GM23338 (cell line): ENCODE measurements at regions not wholly inside any gene's neighbourhood (a gene's known extent, or its start where the extent isn't known, plus 50 kb on each side); places are given as distances from the start of the nearest gene placed in this dataset.

Source experiments
- ATAC-seq: fragments of 200-7000 bp; cut with Tn5 transposase; 3 replicates; pipeline ENCODE4 v1.9.1; 2020
- DNase-seq: peaks from one replicate; pipeline ENCODE4 v3.0.0-alpha.2; 2015; ENCODE audit warnings: low spot score
- H2AFZ ChIP-seq: fragments of 200-600 bp; sonication (generic); 2 replicates; pipeline ENCODE4 v1.8.0; 2016; ENCODE audit warnings: antibody characterized with exemption, mild to moderate bottlenecking, moderate library complexity
- H3F3A ChIP-seq: fragments of 200-600 bp; sonication (generic); replicated peaks from 2 replicates; pipeline ENCODE4 v1.8.0; 2017; ENCODE audit warnings: antibody characterized with exemption, mixed run types, low read depth
- H3K27ac ChIP-seq: fragments of 200-600 bp; sonication (generic); 2 replicates; pipeline ENCODE4 v1.6.1; 2016; ENCODE audit warnings: low read depth
- H3K27me3 ChIP-seq: fragments of 200-600 bp; sonication (generic); 2 replicates; pipeline ENCODE4 v1.8.0; 2016; ENCODE audit warnings: mild to moderate bottlenecking, mixed run types, moderate library complexity; ENCODE audit not compliant: insufficient read depth
- H3K36me3 ChIP-seq: fragments of 200-600 bp; sonication (generic); 2 replicates; pipeline ENCODE4 v1.8.0; 2016; ENCODE audit warnings: mild to moderate bottlenecking; ENCODE audit not compliant: insufficient read depth
- H3K4me1 ChIP-seq: fragments of 200-600 bp; sonication (generic); 2 replicates; pipeline ENCODE4 v1.8.0; 2016; ENCODE audit warnings: mild to moderate bottlenecking, moderate library complexity; ENCODE audit not compliant: insufficient read depth
- H3K4me2 ChIP-seq: fragments of 200-600 bp; sonication (generic); 2 replicates; pipeline ENCODE4 v1.7.1; 2017; ENCODE audit warnings: mixed run types
- H3K4me3 ChIP-seq: fragments of 200-600 bp; sonication (generic); 2 replicates; pipeline ENCODE4 v1.6.1; 2016; ENCODE audit warnings: mixed run types
- H3K79me2 ChIP-seq: fragments of 200-600 bp; sonication (generic); replicated peaks from 2 replicates; pipeline ENCODE4 v1.8.0; 2017; ENCODE audit warnings: mild to moderate bottlenecking; ENCODE audit not compliant: insufficient read depth
- H3K9me2 ChIP-seq: fragments of 200-600 bp; sonication (generic); 2 replicates; pipeline ENCODE4 v1.8.0; 2017; ENCODE audit not compliant: insufficient read depth
- H4K20me1 ChIP-seq: fragments of 200-600 bp; sonication (generic); replicated peaks from 2 replicates; pipeline ENCODE4 v1.8.0; 2017; ENCODE audit warnings: mild to moderate bottlenecking; ENCODE audit not compliant: insufficient read depth
- H3K27ac Mint-ChIP-seq: 2 replicates; pipeline ENCODE4 v1.8.0; 2020; ENCODE audit warnings: inconsistent platforms, mild to moderate bottlenecking, moderate library complexity, mixed read lengths
- H3K27me3 Mint-ChIP-seq: 3 replicates; pipeline ENCODE4 v1.8.0; 2022; ENCODE audit warnings: low read depth, mild to moderate bottlenecking, moderate library complexity, mixed read lengths, inconsistent platforms; ENCODE audit not compliant: insufficient read depth, poor library complexity
- H3K36me3 Mint-ChIP-seq: 3 replicates; pipeline ENCODE4 v1.8.0; 2021; ENCODE audit warnings: low read depth, mild to moderate bottlenecking, inconsistent platforms, moderate library complexity, mixed read lengths
- H3K4me1 Mint-ChIP-seq: 3 replicates; pipeline ENCODE4 v1.8.0; 2020; ENCODE audit warnings: mild to moderate bottlenecking, inconsistent platforms, mixed read lengths
- H3K4me3 Mint-ChIP-seq: 3 replicates; pipeline ENCODE4 v1.8.0; 2021; ENCODE audit warnings: moderate library complexity, mild to moderate bottlenecking, inconsistent platforms, mixed read lengths
- H3K9me3 Mint-ChIP-seq: 3 replicates; pipeline ENCODE4 v1.8.0; 2020; ENCODE audit warnings: moderate library complexity, mild to moderate bottlenecking, inconsistent platforms, mixed read lengths
- CREB1 ChIP-seq: fragments of 250-450 bp; sonication (Bioruptor Pico); IDR thresholded peaks from 2 replicates; pipeline ENCODE4 v1.5.0; 2020; ENCODE audit warnings: low read depth, mild to moderate bottlenecking, moderate library complexity
- CTCF ChIP-seq, 2 experiments: fragments of 200-600 bp in 1 of 2; sonication (generic) in 1 of 2; conservative IDR thresholded peaks; 2 replicates each; pipeline versions ENCODE4 v1.5.1 to v1.6.1; 2016 to 2017; ENCODE audit warnings: antibody characterized with exemption in 2 of 2, low read depth in 2 of 2, mild to moderate bottlenecking in 2 of 2, moderate library complexity in 1 of 2
- ETS1 ChIP-seq: IDR thresholded peaks from 2 replicates; pipeline ENCODE4 v1.6.1; 2016; ENCODE audit warnings: antibody characterized with exemption
- EZH2 ChIP-seq: fragments of 200-600 bp; sonication (generic); IDR thresholded peaks from one replicate; pipeline ENCODE4 v1.8.0; 2017; ENCODE audit warnings: antibody characterized with exemption, mild to moderate bottlenecking, low read depth; ENCODE audit not compliant: unreplicated experiment
- EZH2phosphoT487 ChIP-seq: fragments of 200-600 bp; sonication (generic); IDR thresholded peaks from one replicate; pipeline ENCODE4 v1.8.1; 2018; ENCODE audit warnings: antibody characterized with exemption; ENCODE audit not compliant: unreplicated experiment
- JUNB ChIP-seq: IDR thresholded peaks from one replicate; pipeline ENCODE4 v1.6.1; 2016; ENCODE audit warnings: antibody characterized with exemption; ENCODE audit not compliant: unreplicated experiment
- NANOG ChIP-seq: IDR thresholded peaks from 2 replicates; pipeline ENCODE4 v1.6.1; 2016; ENCODE audit warnings: antibody characterized with exemption, borderline replicate concordance
- REST ChIP-seq: IDR thresholded peaks from one replicate; pipeline ENCODE4 v1.6.1; 2018; ENCODE audit warnings: antibody characterized with exemption; ENCODE audit not compliant: unreplicated experiment
- STAT1 ChIP-seq: IDR thresholded peaks from one replicate; pipeline ENCODE4 v1.6.1; 2016; ENCODE audit warnings: antibody characterized with exemption; ENCODE audit not compliant: unreplicated experiment
- ZNF331 ChIP-seq: fragments of 250-450 bp; sonication (Bioruptor Pico); IDR thresholded peaks from 2 replicates; pipeline ENCODE4 v1.5.0; 2020; ENCODE audit warnings: low read depth, mild to moderate bottlenecking, moderate library complexity
- ZNF462 ChIP-seq: fragments of 250-450 bp; sonication (Bioruptor Pico); IDR thresholded peaks from 2 replicates; pipeline ENCODE4 v1.5.0; 2020; ENCODE audit warnings: mild to moderate bottlenecking, moderate library complexity

GRCh38 chr10:118920206-118920605 lies 109.3 kb upstream of the NANOS1 start:
- DNase-seq (no peak), ATAC-seq (no peak)
- Mint-ChIP-seq H3K36me3 (no peaks in the 10 kb centered on the region), H3K27ac (no peak overlapping the region), H3K27me3 (peaks cover 2% of the 10 kb centered on the region), H3K4me3 (no peak overlapping the region), H3K4me1 (no peaks in the 10 kb centered on the region), H3K9me3 (no peaks in the 10 kb centered on the region; the same call in 2 of the 3 replicates)
- no peaks in the 10 kb centered on the region for H3K27me3 ChIP-seq
- H3K4me2 ChIP-seq, result no peak overlapping the region
- no peaks in the 10 kb centered on the region for H3K79me2 ChIP-seq
- no peaks in the 10 kb centered on the region for H3F3A ChIP-seq
- no peak overlapping the region for H3K27ac ChIP-seq
- no peaks in the 10 kb centered on the region for H4K20me1 ChIP-seq
- H3K36me3 ChIP-seq, result no peaks in the 10 kb centered on the region
- H3K4me3 ChIP-seq, result no peak overlapping the region
- H2AFZ ChIP-seq, result no peak overlapping the region
- H3K4me1 ChIP-seq, result no peaks in the 10 kb centered on the region
- H3K9me2 ChIP-seq, result no peaks in the 10 kb centered on the region
- TF ChIP-seq CTCF (conservative IDR thresholded peaks at IDR 0.05; ENCODE audit: low read depth in 2 of 2) (no peak), ETS1 (no peak), ZNF331 (no peak), EZH2 (no peak), EZH2phosphoT487 (no peak), JUNB (no peak), STAT1 (no peak), REST (no peak), NANOG (no peak), ZNF462 (CRISPR knock-in tag) (no peak), CREB1 (CRISPR knock-in tag) (no peak)
